ENCODE measurements at regions not wholly inside any gene's neighbourhood (a gene's known extent, or its start where the extent isn't known, plus 50 kb on each side); places are given as distances from the start of the nearest gene placed in this dataset.
A peak's percentile ranks its signal among the peaks of the same experiment; 100 is the strongest.

GRCh38 chr3:66115858-66116654 is 77.3 kb upstream of the MAGI1 start:
- no peak for TF ChIP-seq CTCF (IDR thresholded peaks at IDR 0.05)
- peak; percentile 77 for TF ChIP-seq POLR2AphosphoS5 (IDR thresholded peaks at IDR 0.05)
